Kidney glomerular epithelial cell (primary cell): ENCODE measurements at regions not wholly inside any gene's neighbourhood (a gene's known extent, or its start where the extent isn't known, plus 50 kb on each side); places are given as distances from the start of the nearest gene placed in this dataset.
"Not testable (repeated sequence)": the region's sequence is repeated elsewhere in the genome, so short reads cannot be mapped to it uniquely, and the experiment has no call there.

ENCODE experiments used
- DNase-seq: peaks from one replicate; lab custom pipeline; 2025; lab: John Stamatoyannopoulos, UW

DNA sequence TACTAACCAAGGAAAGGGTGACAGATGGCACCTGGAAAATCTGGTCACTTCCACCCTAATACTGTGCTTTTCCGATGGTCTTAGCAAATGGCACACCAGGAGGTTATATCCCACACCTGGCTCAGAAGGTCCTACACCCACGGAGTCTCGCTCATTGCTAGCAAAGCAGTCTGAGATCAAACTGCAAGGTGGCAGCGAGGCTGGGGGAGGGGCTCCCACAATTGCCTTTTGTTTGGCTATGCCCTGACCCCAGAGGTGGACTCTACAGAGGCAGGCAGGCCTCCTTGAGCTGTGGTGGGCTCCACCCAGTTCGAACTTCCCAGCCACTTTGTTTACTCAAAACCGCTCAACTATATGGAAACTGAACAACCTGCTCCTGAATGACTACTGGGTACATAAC lies 50.3 kb upstream of the UGT2B15 start:
- DNase-seq: not testable (repeated sequence)

- DNase-seq: no peak
These were observed 54.0 kb upstream of the UGT2B15 start for GRCh38 chr4:68724426-68724825.

- DNase-seq: no peak
These were observed 54.5 kb upstream of the UGT2B15 start for GRCh38 chr4:68724922-68725321.

DNA sequence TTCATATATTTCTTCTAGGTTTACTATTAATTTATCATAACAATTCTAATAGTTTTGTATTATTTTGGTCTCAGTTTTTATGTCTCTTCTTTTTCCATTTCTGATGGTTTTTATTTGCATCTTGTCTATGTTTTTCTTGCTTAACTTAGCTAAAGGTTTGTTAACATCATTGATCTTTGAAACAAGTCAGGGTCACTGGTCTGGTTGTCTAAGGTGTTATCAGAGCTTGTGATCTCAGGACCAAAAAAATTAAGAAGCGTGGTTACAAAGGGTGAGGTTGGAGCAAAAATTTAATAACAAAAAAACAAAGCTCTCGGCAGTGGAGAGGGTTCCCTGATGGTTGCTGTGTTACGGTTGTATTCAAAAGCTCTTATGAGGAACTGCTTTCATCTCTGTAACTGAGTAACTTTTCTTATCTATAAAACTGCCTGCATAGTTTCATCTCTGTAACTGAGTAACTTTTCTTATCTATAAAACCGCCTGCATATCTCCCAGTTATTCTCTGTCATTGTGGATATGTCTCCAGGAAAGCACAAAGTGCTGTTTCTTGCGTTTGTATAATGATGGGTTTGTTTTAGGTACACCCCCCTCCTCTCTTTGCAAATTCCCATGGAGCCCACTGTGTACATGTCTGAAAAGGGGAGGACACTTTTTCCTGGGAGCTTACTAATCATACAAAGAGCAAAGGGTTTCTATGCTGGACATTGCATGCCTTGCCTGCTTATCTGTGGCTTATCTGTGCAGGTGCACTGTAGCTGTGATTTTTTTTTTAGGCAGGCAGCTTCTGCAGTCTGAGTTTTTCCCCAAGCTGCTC lies 62.4 kb upstream of the UGT2B15 start:
- DNase-seq: peak; percentile 91

DNA sequence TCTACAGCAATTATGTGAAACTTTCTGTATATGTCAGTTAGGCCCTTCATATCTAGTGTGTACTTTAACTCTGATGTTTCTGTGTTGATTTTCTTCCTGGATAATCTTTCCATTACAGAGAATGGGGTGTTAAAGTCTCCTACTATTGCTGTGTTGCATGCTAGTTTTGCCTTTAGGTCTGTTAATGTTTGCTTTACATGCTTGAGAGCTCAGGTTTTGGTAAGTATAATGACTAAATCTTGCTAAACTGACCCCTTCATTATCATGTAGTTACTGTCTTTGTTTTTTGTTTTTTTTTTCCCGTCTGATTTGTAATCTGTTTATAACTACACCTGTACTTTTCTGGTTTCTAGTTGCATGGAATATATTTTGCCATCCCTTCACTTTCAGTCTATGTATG lies 63.6 kb upstream of the UGT2B15 start:
- peak; percentile 27 for DNase-seq

DNA sequence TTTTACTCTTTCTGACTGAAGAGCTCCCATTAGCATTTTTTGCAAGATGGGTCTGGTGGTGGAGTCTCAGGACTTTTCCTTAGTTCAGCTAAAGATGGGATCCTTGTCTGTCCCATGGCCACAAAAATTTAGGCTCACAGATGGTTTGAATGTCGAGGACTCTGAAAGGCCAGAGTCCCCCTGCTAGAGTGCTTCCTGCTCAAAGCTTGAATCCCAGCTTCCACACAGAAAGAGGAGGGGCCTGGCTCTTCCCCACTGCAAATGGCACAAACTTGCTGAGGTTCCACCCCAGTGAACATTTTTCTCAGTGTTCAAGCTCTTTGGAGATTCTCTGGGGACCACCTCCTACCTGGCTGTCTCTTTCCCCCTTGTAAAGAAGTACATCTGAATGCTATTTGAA lies 64.7 kb upstream of the UGT2B15 start:
- no peak for DNase-seq

- peak; percentile 9 for DNase-seq
These were observed 66.4 kb upstream of the UGT2B15 start for GRCh38 chr4:68736813-68737212.

DNA sequence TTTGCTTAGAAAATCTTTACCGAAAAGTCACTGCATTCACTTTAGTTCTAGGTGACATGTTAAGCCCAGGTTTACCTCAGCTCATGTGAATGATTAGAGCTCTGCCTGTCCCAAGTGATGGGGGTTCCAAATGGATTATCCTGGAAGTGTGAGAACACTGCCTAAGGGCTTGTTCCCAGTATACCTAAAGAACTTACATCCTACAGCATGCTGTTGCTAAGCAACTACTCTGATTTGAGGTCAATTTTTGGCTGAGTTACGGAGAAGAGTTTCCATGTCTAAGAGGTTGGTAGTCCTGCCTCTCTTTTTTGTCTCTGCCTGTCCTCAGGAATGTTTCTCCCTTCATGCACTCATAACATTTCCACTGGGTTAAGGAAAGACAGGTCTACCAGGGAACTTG lies 67.6 kb upstream of the UGT2B15 start:
- DNase-seq: no peak

DNA sequence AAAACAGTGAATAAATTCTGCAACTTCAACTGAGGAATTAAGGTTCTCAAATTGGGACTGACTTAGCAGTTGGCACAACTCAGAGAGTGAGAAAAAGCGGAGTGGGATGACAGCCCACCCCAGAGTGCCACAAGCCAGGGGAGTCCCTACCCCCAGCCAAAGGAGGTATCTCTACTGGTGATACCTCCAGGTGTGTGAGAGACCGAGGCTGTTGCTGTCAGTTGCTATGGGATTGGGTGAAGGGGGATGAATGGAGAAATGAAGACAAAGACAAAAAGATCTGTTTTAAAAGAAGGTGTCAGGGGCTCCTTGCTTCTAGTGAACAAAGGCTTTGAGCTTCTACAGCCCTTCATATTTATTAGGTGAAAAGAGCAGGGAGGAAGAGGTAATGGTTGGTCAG lies 71.4 kb upstream of the UGT2B10 start:
- DNase-seq: no peak

GRCh38 chr4:68748181-68748991 lies 67.4 kb upstream of the UGT2B10 start:
- peak; percentile 48 for DNase-seq

DNA sequence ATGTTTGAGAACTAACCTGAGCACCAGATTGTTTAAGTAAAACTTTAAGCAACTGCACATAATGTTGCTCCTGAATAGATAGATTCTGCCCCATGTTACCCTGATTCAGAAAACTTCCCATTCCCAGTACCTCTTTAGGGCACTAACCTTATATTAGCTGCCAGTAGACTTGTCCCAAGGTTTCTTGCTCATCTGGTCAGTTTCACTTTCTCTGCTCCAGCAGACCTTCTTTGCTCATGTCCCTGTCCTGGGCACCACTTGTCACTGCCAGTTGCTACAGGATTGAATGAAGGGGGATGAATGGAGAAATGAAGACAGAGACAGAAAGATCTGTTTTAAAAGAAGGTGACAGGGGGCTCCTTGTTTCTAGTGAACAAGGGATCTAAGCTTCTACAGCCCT lies 65.2 kb upstream of the UGT2B10 start:
- DNase-seq: no peak

GRCh38 chr4:68751138-68751537 lies 64.7 kb upstream of the UGT2B10 start:
- DNase-seq: no peak

GRCh38 chr4:68765876-68766275 lies 49.9 kb upstream of the UGT2B10 start:
- no peak for DNase-seq
